ENCODE measurements at regions not wholly inside any gene's neighbourhood (a gene's known extent, or its start where the extent isn't known, plus 50 kb on each side); places are given as distances from the start of the nearest gene placed in this dataset.
"Not testable (repeated sequence)": the region's sequence is repeated elsewhere in the genome, so short reads cannot be mapped to it uniquely, and the experiment has no call there.

DNA sequence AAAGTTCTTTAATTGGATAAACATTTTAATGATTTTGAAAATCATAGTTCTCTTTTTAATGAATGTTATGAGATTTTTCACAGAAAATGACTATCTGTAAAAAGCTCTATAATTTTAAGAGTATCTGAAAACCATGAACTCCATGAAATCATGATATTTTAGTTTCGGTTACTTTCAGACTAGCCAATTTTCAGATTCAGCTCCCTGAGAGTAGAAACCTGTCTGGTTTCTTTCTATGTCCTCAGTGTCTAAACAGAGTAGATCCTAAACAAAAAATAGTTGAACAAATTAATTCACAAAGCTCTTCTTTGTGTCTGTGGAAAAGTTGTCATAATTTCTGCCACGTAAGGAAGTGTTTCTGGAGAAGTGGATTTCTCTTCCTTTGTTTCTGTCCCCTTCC lies 1247.7 kb downstream of the NSUN3 start:
- DNase-seq (ENCODE audit: low read depth in 3 of 3, low spot score in 2 of 3), result no peak

DNA sequence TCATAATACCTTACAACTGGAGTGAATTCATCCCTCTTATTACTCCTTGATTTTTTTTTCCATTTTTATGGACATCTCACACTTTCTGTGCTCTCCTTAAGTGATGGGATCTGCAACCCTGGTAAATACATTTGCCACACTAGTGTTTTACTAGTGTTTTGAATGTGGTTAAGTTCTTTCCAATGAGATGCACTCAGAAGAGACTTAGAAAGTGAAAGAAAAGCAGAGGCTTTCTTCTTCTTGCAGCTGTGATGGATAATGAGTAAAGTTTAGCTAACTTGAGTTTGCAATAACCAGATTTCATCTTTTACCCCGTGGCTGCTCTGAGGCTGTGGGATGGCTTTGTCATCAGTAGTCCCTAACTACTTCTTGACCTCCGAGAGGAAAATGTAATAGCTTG lies 1248.4 kb downstream of the NSUN3 start:
- DNase-seq (ENCODE audit: low read depth in 3 of 3, low spot score in 2 of 3), result no peak

DNA sequence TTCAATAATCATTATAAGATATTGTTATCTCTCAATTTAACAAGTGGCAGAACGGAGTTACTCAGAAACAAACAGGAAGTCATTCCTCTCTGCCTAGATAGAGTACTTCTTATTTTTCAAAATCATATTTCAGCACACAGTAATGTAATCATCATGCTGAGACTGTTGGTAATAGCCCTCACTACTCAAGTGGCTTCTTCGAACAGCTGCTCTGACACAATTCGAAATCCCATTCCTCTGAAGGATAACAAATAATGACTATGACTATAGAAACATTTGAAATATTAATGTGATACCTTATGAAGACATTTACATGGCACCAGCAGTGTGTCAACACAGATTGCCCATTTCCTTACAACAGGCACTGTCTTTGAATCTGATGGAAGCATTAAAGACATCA lies 1249.8 kb downstream of the NSUN3 start:
- DNase-seq (ENCODE audit: low read depth in 3 of 3, low spot score in 2 of 3), result no peak

DNA sequence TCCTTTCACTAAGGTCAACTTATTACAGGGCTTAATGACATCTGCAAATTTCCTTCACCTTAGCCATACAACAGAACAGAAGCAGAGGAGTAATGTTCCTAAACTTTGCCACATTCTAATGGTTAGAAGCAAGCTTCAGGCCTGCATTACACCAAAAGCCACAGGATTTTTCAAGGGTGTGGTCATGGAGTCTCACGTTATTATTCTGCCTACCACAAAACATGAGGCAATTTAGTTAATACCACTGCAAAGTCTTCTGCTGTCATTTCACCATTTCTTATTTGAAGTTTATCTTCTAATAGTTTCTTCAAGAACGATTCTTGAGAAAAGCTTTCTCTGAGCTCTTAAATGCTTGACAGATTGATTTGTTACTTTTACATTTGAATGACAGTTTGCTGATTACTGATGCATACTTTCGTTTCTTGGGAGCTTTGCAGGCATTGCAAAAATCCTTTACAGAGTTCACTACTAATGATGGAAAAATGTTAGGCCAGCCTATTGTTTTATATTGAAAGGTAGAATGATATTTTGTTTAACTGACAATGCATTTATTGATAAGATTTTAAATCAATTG lies 1257.1 kb downstream of the NSUN3 start:
- DNase-seq (ENCODE audit: low read depth in 3 of 3, low spot score in 2 of 3), result no peak

DNA sequence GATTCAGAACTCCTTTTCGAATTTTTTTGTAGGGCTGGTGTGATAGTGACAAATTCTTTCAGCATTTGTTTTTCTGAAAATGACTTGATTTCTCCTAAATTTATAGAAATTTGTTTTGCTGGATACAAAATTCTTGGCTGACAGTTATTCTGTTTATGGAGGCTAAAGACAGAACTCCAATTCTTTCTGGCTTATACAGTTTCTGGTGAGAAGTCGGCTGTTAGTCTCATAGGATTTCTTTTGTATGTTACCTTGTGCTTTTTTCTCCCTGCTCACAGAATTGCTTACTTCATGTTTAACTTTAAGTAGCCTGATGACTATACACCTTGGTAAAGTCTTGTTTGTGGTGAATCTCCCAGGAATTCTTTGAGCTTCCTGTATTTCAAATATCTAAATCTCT lies 1264.6 kb downstream of the NSUN3 start:
- DNase-seq (ENCODE audit: low read depth in 3 of 3, low spot score in 2 of 3), result no peak

DNA sequence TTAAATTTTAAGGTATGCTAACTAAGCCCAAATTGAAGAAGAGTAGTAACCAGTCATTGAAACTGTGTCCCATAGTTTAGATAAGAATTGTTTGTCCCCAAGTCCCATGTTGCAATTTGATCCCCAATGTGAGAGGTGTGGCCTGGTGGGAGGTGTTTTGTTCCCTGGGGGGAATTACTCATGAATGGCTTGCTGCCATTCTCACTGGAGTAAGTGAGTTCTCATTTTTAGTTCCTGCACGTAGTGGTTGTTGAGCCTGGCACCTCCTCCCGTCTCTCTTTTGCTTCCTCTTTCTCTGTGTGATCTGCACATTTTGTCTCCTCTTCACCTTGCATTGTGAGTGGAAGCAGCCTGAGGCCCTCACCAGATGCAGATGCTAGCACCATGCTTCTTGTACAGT lies 1271.0 kb downstream of the NSUN3 start:
- no peak for DNase-seq (ENCODE audit: low read depth in 3 of 3, low spot score in 2 of 3)

DNA sequence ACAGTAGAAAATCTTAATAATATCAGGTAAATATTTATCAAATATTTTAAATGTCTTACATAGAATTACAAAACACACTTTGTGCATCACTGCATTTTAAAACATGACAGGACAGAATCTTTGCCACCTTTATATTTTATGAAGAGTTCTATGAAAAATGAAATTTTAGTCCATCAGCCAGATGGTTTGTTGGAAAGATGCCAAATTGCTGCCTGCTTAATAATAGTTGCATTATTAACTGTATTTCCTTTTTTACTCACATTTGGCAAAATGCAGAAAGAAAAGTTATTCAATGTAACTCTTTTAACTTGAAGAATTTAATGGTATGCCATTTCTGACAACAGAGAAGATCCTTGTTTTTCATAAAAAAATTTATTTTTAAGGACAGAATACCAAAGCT lies 1271.6 kb downstream of the NSUN3 start:
- DNase-seq (ENCODE audit: low read depth in 3 of 3, low spot score in 2 of 3), result no peak

DNA sequence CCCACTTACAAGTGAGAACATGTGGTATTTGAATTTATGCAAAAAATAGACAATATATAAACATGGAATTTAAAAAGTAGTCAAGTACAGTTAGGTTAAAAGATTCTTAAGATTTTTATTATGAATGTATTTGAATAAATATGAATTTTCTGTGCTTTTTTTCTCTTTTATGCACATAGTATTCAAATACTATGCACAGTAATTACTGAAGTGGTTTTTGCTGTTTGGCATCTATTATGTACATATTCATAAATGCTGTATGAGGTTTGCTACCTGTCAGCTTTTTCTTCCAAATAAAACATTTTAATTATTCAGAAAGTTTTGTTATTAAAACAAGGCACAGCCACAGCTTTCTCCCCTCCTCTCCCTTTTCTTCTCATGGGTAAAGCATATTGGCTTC lies 1272.7 kb downstream of the NSUN3 start:
- DNase-seq (ENCODE audit: low read depth in 3 of 3, low spot score in 2 of 3), result no peak

DNA sequence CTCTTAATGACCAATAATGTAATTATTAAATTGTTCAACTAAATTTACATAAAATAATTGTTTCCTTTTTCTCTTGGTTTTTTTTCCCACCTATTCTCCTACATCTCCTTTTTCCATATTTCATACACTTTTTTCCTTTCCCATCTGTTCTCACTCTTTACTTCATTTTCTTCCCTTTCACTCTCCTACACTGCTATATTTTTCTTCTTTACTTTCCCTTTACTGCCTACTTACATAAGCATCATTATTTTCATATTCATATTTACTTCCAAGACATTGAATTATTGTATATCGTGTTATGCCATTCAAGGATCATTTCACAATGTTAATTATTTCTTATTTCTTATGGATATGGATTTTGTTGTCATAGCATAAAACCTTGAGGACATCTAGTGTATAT lies 1275.6 kb downstream of the NSUN3 start:
- DNase-seq (ENCODE audit: low read depth in 3 of 3, low spot score in 2 of 3), result no peak

DNA sequence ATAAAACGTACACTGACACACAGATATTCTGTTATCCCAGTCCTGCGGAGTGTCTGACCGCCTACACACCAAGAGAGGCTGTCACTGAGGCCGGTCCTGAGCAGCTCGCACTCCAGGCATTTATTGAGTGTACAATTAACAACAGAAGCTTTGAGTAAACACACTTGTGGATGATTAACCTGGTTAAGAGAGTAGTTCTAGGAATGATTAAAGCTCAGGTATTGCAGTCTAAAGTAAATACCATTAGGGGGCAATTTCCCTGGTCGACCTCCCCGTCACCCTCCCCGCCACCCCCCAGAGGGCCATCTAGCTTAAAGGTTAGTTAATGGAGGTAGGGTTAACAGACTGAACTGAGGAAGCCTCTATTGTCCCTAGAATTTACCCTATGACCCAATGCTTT lies 1278.5 kb downstream of the NSUN3 start:
- peak in 1 of 3 donors; percentile 27 for DNase-seq (ENCODE audit: low read depth in 3 of 3, low spot score in 2 of 3)

DNA sequence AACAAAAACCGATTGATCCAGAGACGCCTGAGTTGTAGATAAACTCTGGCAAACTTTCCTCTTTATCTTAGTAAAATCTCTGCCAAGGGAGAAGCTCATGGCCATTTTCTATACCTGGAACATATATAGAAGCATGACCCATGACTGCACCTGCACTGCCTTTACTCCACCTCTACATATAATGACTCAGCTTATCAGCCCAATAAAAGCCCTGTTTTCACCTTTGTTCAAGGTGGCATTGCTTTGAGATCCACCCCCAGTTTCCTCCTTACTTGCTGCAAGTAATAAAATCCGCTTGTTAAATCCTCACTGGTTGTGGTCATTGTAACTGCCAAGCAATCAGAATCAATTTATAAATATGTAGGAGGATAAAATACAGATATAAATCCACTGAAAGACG lies 1280.4 kb downstream of the NSUN3 start:
- DNase-seq (ENCODE audit: low read depth in 3 of 3, low spot score in 2 of 3), result no peak

DNA sequence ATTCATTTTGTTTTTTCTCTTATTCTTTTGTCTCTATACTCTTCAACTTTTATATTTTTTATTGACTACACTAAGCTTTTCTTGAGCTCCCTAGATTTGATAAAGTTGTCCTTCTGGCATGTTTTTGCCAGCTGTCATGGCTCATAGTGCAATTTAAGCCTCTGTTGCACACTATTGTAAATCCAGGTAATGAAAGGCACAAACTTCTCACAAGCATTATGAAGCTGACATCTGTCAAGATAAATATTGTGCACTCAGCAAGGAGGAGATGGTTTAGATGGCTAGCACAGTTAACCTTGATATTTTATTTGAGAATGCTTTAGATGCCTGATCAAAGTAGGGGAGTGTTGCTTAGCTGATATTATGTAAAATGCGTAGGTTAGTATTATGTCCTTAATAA lies 1280.9 kb downstream of the NSUN3 start:
- no peak for DNase-seq (ENCODE audit: low read depth in 3 of 3, low spot score in 2 of 3)

DNA sequence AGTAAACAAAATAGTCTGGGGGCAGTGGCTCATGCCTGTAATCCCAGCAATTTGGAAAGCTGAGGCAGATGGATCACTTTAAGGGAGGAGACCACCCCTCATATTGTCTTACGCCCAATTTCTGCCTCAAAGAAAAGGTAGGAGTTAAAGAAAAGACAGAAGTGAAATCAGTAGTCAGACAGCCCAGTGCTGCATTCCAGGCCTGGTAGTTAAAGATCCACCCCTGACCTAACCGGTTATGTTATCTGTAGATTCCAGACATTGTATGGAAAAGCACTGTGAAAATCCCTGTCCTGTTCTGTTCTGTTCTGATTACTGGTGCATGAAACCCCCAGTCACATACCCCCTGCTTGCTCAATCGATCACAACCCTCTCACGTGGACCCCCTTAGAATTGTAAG lies 1285.1 kb downstream of the NSUN3 start:
- DNase-seq (ENCODE audit: low read depth in 3 of 3, low spot score in 2 of 3), result not testable (repeated sequence)

DNA sequence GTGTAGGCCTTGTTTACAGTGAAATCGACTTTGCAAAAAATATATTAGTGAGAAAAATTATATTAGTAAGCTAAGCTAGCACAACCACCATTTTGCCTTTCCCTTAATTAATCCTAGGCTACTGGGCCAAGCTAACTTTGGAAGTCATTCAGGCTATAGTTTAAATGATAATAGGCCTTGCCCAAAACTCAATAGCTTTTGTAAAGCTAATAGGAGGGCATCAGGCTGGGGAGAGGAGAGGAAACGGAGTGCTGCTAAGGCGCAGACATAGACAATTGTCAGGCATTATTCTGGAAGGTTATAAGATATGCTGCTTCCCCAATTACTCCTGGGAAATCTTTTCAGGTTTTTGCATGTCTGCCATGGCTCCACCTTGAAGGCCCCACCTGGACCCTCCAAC lies 1286.0 kb downstream of the NSUN3 start:
- no peak for DNase-seq (ENCODE audit: low read depth in 3 of 3, low spot score in 2 of 3)

DNA sequence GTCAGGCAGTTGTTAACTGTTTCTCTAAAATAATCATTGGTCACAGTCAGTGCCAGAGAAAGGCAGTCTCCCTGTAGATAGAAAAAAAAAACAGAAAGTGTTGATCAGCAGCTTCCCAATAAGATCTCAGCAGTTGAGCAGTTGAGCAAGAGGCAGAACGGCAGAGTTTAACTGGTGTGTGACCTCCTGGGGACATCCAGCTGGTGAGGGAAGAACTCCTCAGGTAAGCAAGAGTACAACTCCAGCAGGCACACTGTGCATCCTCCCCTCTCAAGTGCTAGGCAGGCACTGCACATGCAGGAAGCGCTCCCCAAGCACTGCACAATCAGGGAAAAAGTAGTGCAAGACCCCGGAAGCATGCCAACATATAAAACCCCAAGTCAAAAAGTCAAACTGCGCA lies 1287.2 kb downstream of the NSUN3 start:
- DNase-seq (ENCODE audit: low read depth in 3 of 3, low spot score in 2 of 3), result no peak

DNA sequence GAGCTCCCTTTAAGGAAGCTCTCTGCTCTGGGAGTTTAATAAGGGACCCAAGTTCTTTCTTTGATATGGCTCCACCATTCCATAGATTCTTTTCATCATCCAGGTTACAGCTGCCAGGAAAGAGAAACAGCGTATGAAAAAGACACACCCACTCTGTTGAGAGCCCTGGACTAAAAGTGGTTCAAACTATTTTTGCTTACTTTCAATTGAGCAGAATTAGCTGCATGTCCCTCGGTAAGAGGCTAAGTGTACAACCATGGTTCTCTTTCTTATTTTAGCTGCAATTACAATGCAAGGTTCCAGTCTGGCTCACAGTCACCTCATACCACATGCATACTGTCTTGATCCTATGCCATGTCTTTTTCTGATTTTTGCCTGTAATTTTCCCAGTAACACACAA lies 1288.3 kb downstream of the NSUN3 start:
- DNase-seq (ENCODE audit: low read depth in 3 of 3, low spot score in 2 of 3), result no peak

DNA sequence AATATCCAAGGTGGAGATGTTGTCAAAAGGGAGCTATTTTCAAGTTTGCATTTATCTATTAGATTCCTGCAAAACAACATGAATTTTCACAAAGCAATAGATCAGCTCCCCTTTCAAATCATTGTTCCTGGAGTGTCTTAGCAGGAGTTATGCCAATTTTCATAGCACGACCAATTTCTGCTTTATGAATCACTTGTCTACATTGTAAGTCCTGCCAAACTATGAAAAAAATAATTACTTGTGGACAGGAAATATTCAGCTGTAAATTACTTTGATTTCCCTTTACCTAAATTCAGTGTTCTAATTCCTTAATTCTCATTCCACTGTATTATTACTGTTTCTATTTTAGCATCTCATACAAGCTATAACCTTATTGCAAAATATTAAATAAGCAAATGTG lies 1289.6 kb downstream of the NSUN3 start:
- no peak for DNase-seq (ENCODE audit: low read depth in 3 of 3, low spot score in 2 of 3)

DNA sequence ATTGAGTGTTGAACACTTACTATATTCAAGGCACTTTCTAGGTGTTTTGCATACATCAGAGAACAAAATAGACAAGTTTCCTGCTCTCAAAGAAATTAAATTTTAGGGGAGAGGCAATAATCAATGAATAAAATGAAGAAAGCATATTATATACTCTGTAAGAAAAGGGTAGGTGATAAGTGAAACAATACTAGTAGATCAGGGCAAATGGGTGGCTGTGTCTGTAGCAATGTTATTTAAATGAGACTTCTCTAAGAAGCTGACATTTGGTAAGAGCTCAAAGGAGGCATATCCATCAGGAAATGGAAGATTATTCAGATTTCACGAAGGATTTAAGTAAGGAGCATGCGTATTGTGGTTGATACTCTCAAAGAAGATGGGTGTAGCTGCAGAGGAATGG lies 1291.6 kb downstream of the NSUN3 start:
- DNase-seq (ENCODE audit: low read depth in 3 of 3, low spot score in 2 of 3), result no peak

DNA sequence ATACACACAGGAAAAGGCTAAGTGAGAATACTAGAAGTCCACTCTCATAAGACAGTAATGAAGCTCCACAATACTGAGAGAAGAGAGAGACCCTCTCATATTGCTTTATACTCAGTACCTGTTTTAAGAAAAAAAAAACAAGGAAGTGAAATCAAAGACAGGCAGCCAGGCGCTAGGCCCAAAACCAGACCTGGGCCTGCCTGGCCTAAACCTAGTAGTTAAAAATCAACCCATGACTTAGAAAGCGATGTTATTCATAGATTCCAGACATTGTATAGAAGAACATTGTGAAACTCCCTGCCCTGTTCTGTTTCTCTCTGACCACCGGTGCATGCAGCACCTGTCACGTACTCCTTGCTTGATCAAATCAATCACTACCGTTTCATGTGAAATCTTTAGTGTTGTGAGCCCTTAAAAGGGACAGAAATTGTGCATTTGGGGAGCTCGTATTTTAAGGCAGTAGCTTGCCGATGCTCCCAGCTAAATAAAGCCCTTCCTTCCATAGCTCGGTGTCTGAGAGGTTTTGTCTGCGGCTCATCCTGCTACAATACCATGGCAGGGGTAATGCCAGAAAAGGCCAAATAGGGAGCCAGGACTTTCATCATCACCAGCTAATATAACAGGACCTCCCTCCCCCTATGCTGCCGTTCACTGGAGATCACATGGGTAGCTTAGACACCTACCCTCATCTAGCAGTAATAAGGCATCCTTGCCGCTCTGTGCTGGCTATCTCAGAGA lies 1294.1 kb downstream of the NSUN3 start:
- DNase-seq (ENCODE audit: low read depth in 3 of 3, low spot score in 2 of 3), result no peak

DNA sequence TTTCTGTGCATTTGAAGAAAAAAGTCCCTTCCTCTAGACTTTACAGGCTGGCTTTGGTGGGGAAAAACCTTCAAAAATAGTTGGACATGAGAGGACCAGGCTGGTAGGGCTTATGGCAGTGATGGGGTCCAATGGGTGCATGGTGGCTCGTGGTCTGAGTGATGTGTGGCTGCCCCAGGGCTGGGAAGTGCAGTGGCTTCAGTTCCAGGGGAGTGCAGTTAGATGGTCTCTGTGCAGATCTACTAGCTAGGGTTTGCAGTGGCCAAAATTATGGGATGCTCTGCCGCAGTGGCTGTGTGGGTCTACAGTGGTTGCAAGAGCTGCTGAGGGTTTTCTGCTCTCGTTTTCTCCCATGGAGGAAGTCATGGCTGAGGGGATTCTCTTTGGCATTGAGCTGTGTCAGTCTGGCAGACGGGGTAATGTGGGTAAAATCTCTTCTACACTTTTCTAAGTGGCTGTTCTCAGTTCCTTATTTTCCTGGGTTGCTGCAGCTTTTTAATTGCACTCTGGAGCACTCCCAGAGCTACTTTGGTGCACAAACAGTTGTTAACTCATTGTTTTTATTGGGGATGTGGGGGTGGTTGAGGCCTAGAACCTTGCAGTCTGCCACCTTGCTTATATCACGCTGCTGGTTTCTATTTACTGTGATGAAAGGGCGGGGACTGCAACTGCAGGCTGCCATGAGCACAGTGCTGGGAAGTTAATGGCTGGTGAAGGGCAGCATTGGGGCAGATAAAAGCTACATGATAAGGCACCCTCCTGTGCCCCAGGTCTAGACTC lies 1324.6 kb downstream of the NSUN3 start:
- DNase-seq (ENCODE audit: low read depth in 3 of 3, low spot score in 2 of 3), result no peak

DNA sequence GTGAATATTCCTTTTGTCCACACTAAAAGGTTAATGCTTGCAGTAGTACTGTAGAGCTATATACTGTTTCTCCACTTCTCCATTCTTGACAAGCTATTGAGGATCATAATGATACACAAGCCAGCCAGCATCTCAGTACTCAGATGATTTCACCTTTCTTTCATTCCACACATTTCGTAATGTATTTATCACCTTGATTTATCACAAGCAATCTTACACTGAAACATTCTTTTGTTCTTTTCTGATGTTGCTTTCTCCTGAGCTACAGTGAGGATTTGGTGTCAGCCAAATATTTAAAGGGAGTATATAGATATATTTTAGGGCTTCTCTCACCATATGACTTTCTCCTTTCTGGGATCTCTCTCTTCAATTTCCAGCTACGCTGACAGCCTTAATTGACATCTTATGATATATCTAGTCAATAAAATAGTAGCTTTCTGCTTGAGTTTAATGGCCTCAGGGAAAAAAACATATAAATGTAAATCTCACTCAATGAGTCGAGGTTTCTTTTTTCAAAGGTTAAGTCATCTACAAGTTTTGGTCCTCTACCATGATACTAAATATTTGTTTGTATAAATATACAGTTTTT lies 1327.0 kb downstream of the NSUN3 start:
- DNase-seq (ENCODE audit: low read depth in 3 of 3, low spot score in 2 of 3), result no peak

DNA sequence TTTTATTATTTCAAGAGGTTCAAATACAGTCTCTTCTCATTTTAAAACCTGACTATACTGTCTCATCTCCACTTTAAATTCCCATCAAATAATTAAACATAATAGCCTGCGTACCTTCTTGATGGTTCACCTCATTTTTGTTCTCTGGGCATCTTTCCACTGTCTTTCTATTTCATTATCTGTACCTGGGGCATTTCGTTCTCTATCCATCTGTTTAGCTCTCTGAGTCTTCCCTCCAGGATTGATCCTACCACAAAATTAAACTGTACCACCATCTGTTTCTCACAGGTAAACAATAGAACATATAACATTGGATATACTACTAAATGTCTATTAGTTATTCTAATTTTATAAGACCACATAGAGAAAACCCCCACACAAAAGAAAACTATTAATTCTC lies 1331.4 kb downstream of the NSUN3 start:
- no peak for DNase-seq (ENCODE audit: low read depth in 3 of 3, low spot score in 2 of 3)

Data from right renal cortex interstitium (tissue), 3 donors.